Keratinocyte (primary cell): ENCODE measurements at regions not wholly inside any gene's neighbourhood (a gene's known extent, or its start where the extent isn't known, plus 50 kb on each side); places are given as distances from the start of the nearest gene placed in this dataset.
A peak's percentile ranks its signal among the peaks of the same experiment; 100 is the strongest.

Source experiments
- DNase-seq: peaks from one replicate; pipeline ENCODE4 v3.0.0-alpha.2; 2011; ENCODE audit warnings: low read depth, missing footprints, low spot score
- FAIRE-seq: peaks from 2 replicates; lab custom pipeline; 2011; peaks lifted over from hg19 to GRCh38; lab: Jason Lieb, UNC
- H2AFZ ChIP-seq: 2 replicates; pipeline ENCODE4 v1.6.0; 2012; ENCODE audit warnings: low read length, control low read depth, inconsistent platforms; ENCODE audit not compliant: control insufficient read depth
- H3K27ac ChIP-seq: 2 replicates; pipeline ENCODE4 v1.5.1; 2011; ENCODE audit warnings: low read length; ENCODE audit not compliant: control insufficient read depth, insufficient read depth
- H3K27me3 ChIP-seq: 3 replicates; pipeline ENCODE4 v1.6.0; 2011; ENCODE audit warnings: low read length; ENCODE audit not compliant: control insufficient read depth, insufficient read depth; ENCODE audit errors: extremely low read depth
- H3K36me3 ChIP-seq, 2 experiments: 2 replicates in 1 of 2; 3 replicates in 1 of 2; pipeline ENCODE4 v1.5.1; 2011; ENCODE audit warnings: low read length in 2 of 2, mild to moderate bottlenecking in 1 of 2; ENCODE audit not compliant: control insufficient read depth in 2 of 2, insufficient read depth in 2 of 2; ENCODE audit errors: extremely low read depth in 1 of 2
- H3K4me1 ChIP-seq: 3 replicates; pipeline ENCODE4 v1.5.1; 2011; ENCODE audit warnings: low read length; ENCODE audit not compliant: control insufficient read depth, insufficient read depth; ENCODE audit errors: extremely low read depth
- H3K4me2 ChIP-seq: 3 replicates; pipeline ENCODE4 v1.6.0; 2011; ENCODE audit warnings: low read depth, low read length; ENCODE audit not compliant: control insufficient read depth, insufficient read depth; ENCODE audit errors: extremely low read depth
- H3K4me3 ChIP-seq, 3 experiments: fragments of 200-600 bp in 1 of 3; sonication (generic) in 1 of 3; 2 replicates in 2 of 3; 3 replicates in 1 of 3; pipeline ENCODE4 v1.5.1; 2011 to 2016; ENCODE audit warnings: low read length in 3 of 3, mild to moderate bottlenecking in 3 of 3, control low read depth in 2 of 3, inconsistent platforms in 1 of 3, low read depth in 1 of 3, mixed read lengths in 1 of 3, mixed run types in 1 of 3, moderate library complexity in 1 of 3; ENCODE audit not compliant: control insufficient read depth in 2 of 3, insufficient read depth in 2 of 3; ENCODE audit errors: extremely low read depth in 1 of 3
- H3K79me2 ChIP-seq: 2 replicates; pipeline ENCODE4 v1.6.0; 2012; ENCODE audit warnings: low read length; ENCODE audit not compliant: control insufficient read depth, insufficient read depth
- H3K9ac ChIP-seq: 3 replicates; pipeline ENCODE4 v1.6.0; 2011; ENCODE audit warnings: low read length; ENCODE audit not compliant: control insufficient read depth, insufficient read depth; ENCODE audit errors: extremely low read depth
- H3K9me1 ChIP-seq: 3 replicates; pipeline ENCODE4 v1.6.0; 2011; ENCODE audit warnings: low read length; ENCODE audit not compliant: control insufficient read depth, insufficient read depth; ENCODE audit errors: extremely low read depth
- H3K9me3 ChIP-seq: 2 replicates; pipeline ENCODE4 v1.5.1; 2012; ENCODE audit warnings: low read depth, low read length; ENCODE audit not compliant: control insufficient read depth
- H4K20me1 ChIP-seq: 3 replicates; pipeline ENCODE4 v1.6.0; 2011; ENCODE audit warnings: low read length; ENCODE audit not compliant: control insufficient read depth, insufficient read depth; ENCODE audit errors: extremely low read depth
- EZH2 ChIP-seq: IDR thresholded peaks from one replicate; pipeline ENCODE4 v1.6.1; 2012; ENCODE audit warnings: inconsistent platforms, mild to moderate bottlenecking, low read length, moderate library complexity
- dilution Hi-C: fragments of 300-500 bp; cut with MboI; formaldehyde crosslinking; loops from one replicate; pipeline ENCODE4 v1.7.0; 2020; ENCODE audit warnings: low sequenced_read_pairs; ENCODE audit not compliant: extremely low pct_ligation_motif_present
- TF ChIP-seq, protein P1 (sequence below), 3 experiments: IDR thresholded peaks in 1 of 3; conservative IDR thresholded peaks in 1 of 3; optimal IDR thresholded peaks in 1 of 3; 2 replicates in 2 of 3; 3 replicates in 1 of 3; pipeline versions ENCODE3 to v1.5.1; 2011; ENCODE audit warnings: low read length in 3 of 3, mild to moderate bottlenecking in 3 of 3, moderate library complexity in 2 of 3, control low read depth in 1 of 3, inconsistent platforms in 1 of 3; ENCODE audit not compliant: insufficient read depth in 2 of 3; ENCODE audit errors: extremely low read depth in 1 of 3

DNA sequence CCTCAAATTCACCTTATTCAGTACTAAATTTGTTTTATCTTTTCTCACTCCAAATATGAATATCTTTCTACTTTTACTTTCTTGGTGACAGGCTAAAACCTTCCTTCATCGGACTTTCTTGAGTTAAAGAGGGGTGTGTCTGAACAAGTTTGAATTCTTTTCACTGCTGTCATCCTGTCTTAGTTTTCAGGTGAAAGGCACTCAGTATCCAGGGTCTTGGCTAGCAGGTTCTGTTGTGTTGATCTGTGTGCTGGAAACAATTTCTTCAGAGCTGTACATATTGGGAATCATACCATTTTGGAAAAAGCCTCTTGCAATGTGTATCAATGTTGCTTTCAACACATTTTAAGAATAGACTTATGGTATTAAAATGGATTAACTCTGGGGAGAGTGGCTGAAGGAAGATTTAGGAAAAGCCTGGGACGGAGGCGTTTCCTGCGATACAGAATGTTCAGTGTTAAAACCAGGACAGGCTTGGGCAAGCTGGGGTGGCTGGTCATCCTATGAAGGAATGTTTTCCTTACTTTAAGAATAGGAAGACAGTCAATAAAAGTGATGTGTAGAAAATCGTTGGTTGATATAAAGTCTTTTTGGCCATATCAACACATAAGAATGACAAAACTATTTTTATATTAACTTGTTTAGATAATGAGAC, 350.7 kb upstream of the SPRED2 start:
- Histone ChIP-seq H4K20me1 (no peaks in the 10 kb centered on the region), H2AFZ (peak overlapping the region; percentile 66), H3K27ac (peak overlapping the region; percentile 70), H3K4me3 (peak overlapping the region in 2 of 3 experiments; percentile 34 to 54), H3K79me2 (no peaks in the 10 kb centered on the region), H3K27me3 (no peaks in the 10 kb centered on the region), H3K4me2 (peak overlapping the region; percentile 77), H3K9me1 (no peaks in the 10 kb centered on the region), H3K36me3 (no peaks in the 10 kb centered on the region), H3K9me3 (no peaks in the 10 kb centered on the region), H3K4me1 (peaks cover 13% of the 10 kb centered on the region), H3K9ac (peak overlapping the region; percentile 44)
- DNase-seq: no peak
- dilution Hi-C loops: no loop called here
- no peak for TF ChIP-seq EZH2
- TF ChIP-seq, protein P1, sequence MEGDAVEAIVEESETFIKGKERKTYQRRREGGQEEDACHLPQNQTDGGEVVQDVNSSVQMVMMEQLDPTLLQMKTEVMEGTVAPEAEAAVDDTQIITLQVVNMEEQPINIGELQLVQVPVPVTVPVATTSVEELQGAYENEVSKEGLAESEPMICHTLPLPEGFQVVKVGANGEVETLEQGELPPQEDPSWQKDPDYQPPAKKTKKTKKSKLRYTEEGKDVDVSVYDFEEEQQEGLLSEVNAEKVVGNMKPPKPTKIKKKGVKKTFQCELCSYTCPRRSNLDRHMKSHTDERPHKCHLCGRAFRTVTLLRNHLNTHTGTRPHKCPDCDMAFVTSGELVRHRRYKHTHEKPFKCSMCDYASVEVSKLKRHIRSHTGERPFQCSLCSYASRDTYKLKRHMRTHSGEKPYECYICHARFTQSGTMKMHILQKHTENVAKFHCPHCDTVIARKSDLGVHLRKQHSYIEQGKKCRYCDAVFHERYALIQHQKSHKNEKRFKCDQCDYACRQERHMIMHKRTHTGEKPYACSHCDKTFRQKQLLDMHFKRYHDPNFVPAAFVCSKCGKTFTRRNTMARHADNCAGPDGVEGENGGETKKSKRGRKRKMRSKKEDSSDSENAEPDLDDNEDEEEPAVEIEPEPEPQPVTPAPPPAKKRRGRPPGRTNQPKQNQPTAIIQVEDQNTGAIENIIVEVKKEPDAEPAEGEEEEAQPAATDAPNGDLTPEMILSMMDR (optimal IDR thresholded peaks at IDR 0.05 in 1 of 3, IDR thresholded peaks at IDR 0.05 in 1 of 3, conservative IDR thresholded peaks at IDR 0.05 in 1 of 3; ENCODE audit: extremely low read depth in 1 of 3, insufficient read depth in 2 of 3, low read length in 3 of 3): no peak
- FAIRE-seq: peak; percentile 66

DNA sequence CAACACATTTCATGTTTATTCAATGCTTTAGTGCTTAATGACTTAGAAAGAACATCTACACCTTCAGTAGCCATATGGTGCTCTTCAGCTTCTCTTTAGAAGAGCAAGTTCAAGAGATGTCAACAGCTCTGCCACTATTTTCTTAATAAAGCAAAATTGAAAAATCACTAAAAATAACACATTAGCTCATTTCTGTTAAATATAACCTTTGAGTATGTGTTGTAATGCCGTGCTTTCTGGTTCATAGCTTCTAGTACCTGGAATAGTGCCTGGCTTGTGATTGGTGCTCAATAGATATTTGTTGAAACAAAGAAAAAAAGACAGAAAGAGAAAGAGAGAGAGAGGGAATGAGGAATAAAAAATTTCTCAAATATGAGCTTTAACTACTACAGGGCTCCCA, 349.8 kb upstream of the SPRED2 start:
- Histone ChIP-seq H3K4me1 (peaks cover 13% of the 10 kb centered on the region), H3K27me3 (no peaks in the 10 kb centered on the region), H4K20me1 (no peaks in the 10 kb centered on the region), H3K27ac (peak overlapping the region; percentile 70), H3K4me3 (no peak overlapping the region), H3K4me2 (peak overlapping the region; percentile 3), H3K9me1 (no peaks in the 10 kb centered on the region), H2AFZ (no peak overlapping the region), H3K9ac (no peak overlapping the region), H3K36me3 (no peaks in the 10 kb centered on the region), H3K79me2 (no peaks in the 10 kb centered on the region), H3K9me3 (no peaks in the 10 kb centered on the region)
- FAIRE-seq (no peak), DNase-seq (no peak)
- dilution Hi-C loops: no loop called here
- TF ChIP-seq EZH2: no peak
- TF ChIP-seq, protein P1 (optimal IDR thresholded peaks at IDR 0.05 in 1 of 3, IDR thresholded peaks at IDR 0.05 in 1 of 3, conservative IDR thresholded peaks at IDR 0.05 in 1 of 3; ENCODE audit: extremely low read depth in 1 of 3, insufficient read depth in 2 of 3, low read length in 3 of 3): no peak
